ENCODE measurements at regions not wholly inside any gene's neighbourhood (a gene's known extent, or its start where the extent isn't known, plus 50 kb on each side); places are given as distances from the start of the nearest gene placed in this dataset.

GRCh38 chr11:8331767-8332166 is 68.1 kb upstream of the LMO1 start:
- H3K27ac ChIP-seq = no peak overlapping the region
- ChIA-PET CTCF (interaction anchor here (0.6 kb wide), 2 partner anchors 14 to 300 kb away, joined by 3 to 4 read pairs; no protein-coding TSS in a partner anchor), POLR2A (ENCODE audit: low non-redundant PET) (no interaction called here)
- DNase-seq (ENCODE audit: low spot score) = no peak
- TF ChIP-seq, protein P1, sequence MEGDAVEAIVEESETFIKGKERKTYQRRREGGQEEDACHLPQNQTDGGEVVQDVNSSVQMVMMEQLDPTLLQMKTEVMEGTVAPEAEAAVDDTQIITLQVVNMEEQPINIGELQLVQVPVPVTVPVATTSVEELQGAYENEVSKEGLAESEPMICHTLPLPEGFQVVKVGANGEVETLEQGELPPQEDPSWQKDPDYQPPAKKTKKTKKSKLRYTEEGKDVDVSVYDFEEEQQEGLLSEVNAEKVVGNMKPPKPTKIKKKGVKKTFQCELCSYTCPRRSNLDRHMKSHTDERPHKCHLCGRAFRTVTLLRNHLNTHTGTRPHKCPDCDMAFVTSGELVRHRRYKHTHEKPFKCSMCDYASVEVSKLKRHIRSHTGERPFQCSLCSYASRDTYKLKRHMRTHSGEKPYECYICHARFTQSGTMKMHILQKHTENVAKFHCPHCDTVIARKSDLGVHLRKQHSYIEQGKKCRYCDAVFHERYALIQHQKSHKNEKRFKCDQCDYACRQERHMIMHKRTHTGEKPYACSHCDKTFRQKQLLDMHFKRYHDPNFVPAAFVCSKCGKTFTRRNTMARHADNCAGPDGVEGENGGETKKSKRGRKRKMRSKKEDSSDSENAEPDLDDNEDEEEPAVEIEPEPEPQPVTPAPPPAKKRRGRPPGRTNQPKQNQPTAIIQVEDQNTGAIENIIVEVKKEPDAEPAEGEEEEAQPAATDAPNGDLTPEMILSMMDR (conservative IDR thresholded peaks at IDR 0.05; ENCODE audit: low read depth) = no peak

GRCh38 chr11:8330896-8331295 is 67.2 kb upstream of the LMO1 start:
- CTCF ChIA-PET = no interaction called here
- DNase-seq (ENCODE audit: low spot score) = no peak
- POLR2A ChIA-PET (ENCODE audit: low non-redundant PET) = no interaction called here
- TF ChIP-seq, protein P1 (conservative IDR thresholded peaks at IDR 0.05; ENCODE audit: low read depth) = no peak
- H3K27ac ChIP-seq = no peak overlapping the region

DNA sequence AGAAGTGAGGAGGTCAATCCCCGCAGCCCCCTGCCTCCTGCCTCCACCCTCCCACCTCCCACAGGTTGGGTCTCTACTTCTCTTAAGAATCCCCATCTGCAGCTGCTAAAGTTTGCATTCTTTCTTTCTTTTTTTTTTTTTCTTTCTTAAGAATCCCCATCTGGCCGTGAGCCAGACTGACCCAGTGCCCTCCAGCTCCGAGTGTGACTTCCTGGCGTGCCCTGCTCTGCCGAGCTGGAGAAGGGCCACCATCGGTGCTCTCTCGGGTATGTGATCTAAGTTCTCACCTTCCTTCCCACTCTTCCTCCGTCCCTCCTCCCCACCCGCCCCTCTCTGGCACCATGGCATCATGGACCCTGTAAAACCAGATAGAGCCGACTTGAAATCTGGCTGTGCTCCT is 66.7 kb upstream of the LMO1 start:
- no peak for DNase-seq (ENCODE audit: low spot score)
- no peak overlapping the region for H3K27ac ChIP-seq
- TF ChIP-seq, protein P1 (conservative IDR thresholded peaks at IDR 0.05; ENCODE audit: low read depth) = no peak
- POLR2A ChIA-PET (ENCODE audit: low non-redundant PET) = interaction anchor here (0.7 kb wide), 1 partner anchor 984 kb away, joined by 5 read pairs; the partner anchor contains the start of gene TMEM41B
- CTCF ChIA-PET = no interaction called here

DNA sequence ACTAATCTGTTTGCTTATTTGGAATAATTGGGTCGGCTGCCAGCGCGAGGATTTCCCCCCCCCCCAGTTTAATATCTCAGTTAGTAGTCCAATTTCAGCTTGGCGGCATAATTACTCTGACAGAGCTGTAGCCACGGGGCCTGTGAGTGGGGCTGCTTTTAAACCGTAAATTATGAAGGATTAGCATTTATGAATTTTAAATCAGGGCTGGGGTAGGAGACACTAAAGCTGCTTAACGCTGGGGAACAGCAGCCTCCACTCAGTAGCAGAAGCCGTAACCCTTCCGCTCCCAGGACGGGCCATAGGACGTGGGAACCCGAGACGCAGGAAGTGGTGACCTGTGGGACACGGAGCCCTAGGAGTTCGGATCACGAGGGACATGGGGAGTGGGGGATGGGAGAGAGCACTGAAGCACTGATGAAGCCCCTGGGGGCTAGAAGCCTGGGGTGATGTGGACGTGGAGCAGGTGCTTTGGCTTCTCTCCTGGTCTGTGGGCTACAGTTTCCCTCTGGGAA is 66.2 kb upstream of the LMO1 start:
- DNase-seq (ENCODE audit: low spot score) = no peak
- no peak overlapping the region for H3K27ac ChIP-seq
- ChIA-PET CTCF (interaction anchor here (0.9 kb wide), 1 partner anchor 29 kb away, joined by 3 read pairs; no protein-coding TSS in a partner anchor), POLR2A (ENCODE audit: low non-redundant PET) (interaction anchor here (0.7 kb wide), 1 partner anchor 985 kb away, joined by 5 read pairs; the partner anchor contains the start of gene TMEM41B)
- TF ChIP-seq, protein P1 (conservative IDR thresholded peaks at IDR 0.05; ENCODE audit: low read depth) = no peak

DNA sequence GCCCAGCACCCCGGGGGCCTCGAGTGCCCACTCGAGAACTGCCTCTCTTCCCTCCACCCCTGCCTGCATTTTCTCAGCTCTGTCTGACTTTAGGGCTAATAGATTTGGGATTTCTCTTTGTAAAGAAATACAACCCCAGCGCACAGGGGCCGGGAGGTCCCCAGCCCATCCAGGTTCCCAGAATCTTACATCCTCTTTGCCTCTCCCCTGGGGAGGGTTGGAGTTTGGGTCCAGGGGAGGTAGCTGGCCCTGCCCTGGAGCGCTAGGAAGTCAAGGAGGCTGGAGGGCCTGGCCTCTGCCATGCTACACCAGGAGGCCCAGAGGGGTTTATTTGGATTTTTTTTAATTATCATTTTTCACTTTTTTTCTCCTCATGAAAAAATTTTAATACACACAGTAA is 65.7 kb upstream of the LMO1 start:
- no peak for DNase-seq (ENCODE audit: low spot score)
- TF ChIP-seq, protein P1 (conservative IDR thresholded peaks at IDR 0.05; ENCODE audit: low read depth) = no peak
- no peak overlapping the region for H3K27ac ChIP-seq
- ChIA-PET CTCF (interaction anchor here (0.5 to 0.9 kb wide), 8 partner anchors 10 to 874 kb away, joined by 3 to 10 read pairs (median 3); no protein-coding TSS in a partner anchor), POLR2A (ENCODE audit: low non-redundant PET) (no interaction called here)

DNA sequence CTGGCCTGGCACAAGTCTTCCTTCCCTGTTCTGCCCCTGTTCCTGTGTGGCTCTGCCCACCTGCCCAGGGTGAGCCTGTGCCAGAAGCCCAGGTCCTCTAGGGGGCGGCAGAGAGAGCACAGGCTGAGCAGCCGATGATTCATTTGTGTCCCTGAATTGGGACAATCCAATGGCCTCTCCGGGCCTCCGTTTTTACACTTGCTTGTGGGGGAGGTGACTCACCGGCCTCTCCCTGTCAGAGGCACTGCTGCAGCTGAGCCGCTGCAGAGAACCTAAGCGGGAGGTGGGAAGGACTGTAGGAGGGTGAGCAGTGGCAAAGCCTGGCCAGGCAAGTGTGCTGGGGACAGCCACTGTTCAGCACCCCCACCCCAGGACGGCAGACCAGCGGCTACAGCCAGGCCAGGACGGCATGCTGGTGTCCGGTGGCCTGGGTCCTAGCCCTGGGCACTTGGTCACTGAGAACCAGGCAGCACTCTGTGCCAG is 65.2 kb upstream of the LMO1 start:
- peak; percentile 90 for DNase-seq (ENCODE audit: low spot score)
- TF ChIP-seq, protein P1 (conservative IDR thresholded peaks at IDR 0.05; ENCODE audit: low read depth) = peak; percentile 61
- ChIA-PET POLR2A (ENCODE audit: low non-redundant PET) (no interaction called here), CTCF (interaction anchor here (0.5 to 0.9 kb wide), 8 partner anchors 9 to 875 kb away, joined by 3 to 10 read pairs (median 3); no protein-coding TSS in a partner anchor)
- H3K27ac ChIP-seq = no peak overlapping the region

Data from RWPE1 (cell line).